22Rv1 (cell line): ENCODE measurements at regions not wholly inside any gene's neighbourhood (a gene's known extent, or its start where the extent isn't known, plus 50 kb on each side); places are given as distances from the start of the nearest gene placed in this dataset.

ENCODE experiments used
- H3K27ac ChIP-seq: fragments of 450-650 bp; 2 replicates; pipeline ENCODE4 v1.5.1; 2017
- CTCF ChIP-seq: fragments of 450-650 bp; IDR thresholded peaks from 2 replicates; pipeline ENCODE4 v1.5.1; 2017; ENCODE audit warnings: mild to moderate bottlenecking
- ZFX ChIP-seq: fragments of 450-650 bp; IDR thresholded peaks from 2 replicates; pipeline ENCODE4 v1.6.1; 2017; ENCODE audit warnings: antibody characterized with exemption, borderline replicate concordance

- TF ChIP-seq CTCF (no peak), ZFX (no peak)
- no peak overlapping the region for H3K27ac ChIP-seq
Measured at GRCh38 chr1:244283772-244284171, 167.9 kb downstream of the ADSS2 start.

GRCh38 chr1:244284641-244285156 is 167.0 kb downstream of the ADSS2 start:
- no peak overlapping the region for H3K27ac ChIP-seq
- TF ChIP-seq ZFX (no peak), CTCF (no peak)

- H3K27ac ChIP-seq = no peak overlapping the region
- TF ChIP-seq CTCF (no peak), ZFX (no peak)
Measured at GRCh38 chr1:244286341-244286740, 165.4 kb downstream of the ADSS2 start.

- no peak overlapping the region for H3K27ac ChIP-seq
- TF ChIP-seq ZFX (no peak), CTCF (no peak)
Measured at GRCh38 chr1:244287726-244288125, 164.0 kb downstream of the ADSS2 start.

- no peak overlapping the region for H3K27ac ChIP-seq
- TF ChIP-seq CTCF (no peak), ZFX (no peak)
Measured at GRCh38 chr1:244288663-244289062, 163.0 kb downstream of the ADSS2 start.

- TF ChIP-seq ZFX = no peak
- no peak for TF ChIP-seq CTCF
- no peak overlapping the region for H3K27ac ChIP-seq
Measured at GRCh38 chr1:244289991-244290785, 161.5 kb downstream of the ADSS2 start.

- no peak overlapping the region for H3K27ac ChIP-seq
- no peak for TF ChIP-seq ZFX
- TF ChIP-seq CTCF = no peak
Measured at GRCh38 chr1:244291236-244292201, 160.2 kb downstream of the ADSS2 start.
